Prostate gland (tissue), 2 donors: ENCODE measurements at regions not wholly inside any gene's neighbourhood (a gene's known extent, or its start where the extent isn't known, plus 50 kb on each side); places are given as distances from the start of the nearest gene placed in this dataset.

Source experiments
- CTCF ChIP-seq, 4 experiments: fragments of 200-600 bp in 2 of 4; fragments of 450-650 bp in 2 of 4; sonication (generic) in 2 of 4; IDR thresholded peaks; 1 replicate in 3 of 4; 2 replicates in 1 of 4; pipeline ENCODE4 v1.5.1; 2016 to 2019; ENCODE audit warnings: antibody characterized with exemption in 4 of 4, mild to moderate bottlenecking in 2 of 4, moderate library complexity in 2 of 4
- POLR2A ChIP-seq: fragments of 450-650 bp; IDR thresholded peaks from one replicate; pipeline ENCODE4 v1.6.1; 2016; ENCODE audit warnings: antibody characterized with exemption, mild to moderate bottlenecking

GRCh38 chr11:112694245-112694644 is 267.0 kb upstream of the NCAM1 start:
- no peak for TF ChIP-seq POLR2A
- no peak for TF ChIP-seq CTCF (IDR thresholded peaks at IDR 0.05)
